ENCODE measurements at regions not wholly inside any gene's neighbourhood (a gene's known extent, or its start where the extent isn't known, plus 50 kb on each side); places are given as distances from the start of the nearest gene placed in this dataset.

DNA sequence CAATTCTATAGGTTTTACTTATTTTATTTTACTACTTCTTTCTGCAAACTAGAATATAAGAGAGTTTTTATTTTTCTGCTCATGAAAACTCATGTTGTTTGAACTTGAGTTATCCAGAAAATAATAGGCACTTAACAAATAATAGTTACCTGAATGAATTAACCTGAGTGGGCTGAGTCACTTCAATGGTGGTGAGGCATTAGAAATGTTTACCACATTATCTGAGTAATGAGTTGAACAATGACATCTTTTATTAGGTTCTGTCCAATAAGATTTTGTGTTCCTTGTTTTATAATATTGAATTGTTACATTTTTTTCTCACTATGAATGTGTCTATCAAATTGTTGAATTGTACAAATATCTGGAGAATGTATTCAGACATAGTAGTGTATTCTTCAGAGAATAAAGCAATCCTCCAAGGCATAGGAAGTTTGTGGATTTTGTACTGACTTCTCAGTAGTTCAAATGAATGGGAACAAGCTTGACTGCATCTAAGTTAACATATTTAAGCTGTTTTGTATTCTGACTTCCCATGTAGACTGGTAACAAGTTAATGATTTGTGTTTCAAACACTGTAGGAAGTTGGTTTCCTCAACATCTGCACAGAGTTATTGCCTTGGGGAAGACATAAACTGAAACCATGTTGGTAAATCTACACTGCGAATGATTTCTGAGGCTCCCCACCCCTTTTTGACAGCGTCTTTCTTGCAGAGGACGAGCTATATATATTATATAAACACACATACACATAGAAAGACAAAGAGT, 1808.9 kb upstream of the TENM3 start:
- Mint-ChIP-seq H3K4me3 (no peak overlapping the region), H3K27me3 (ENCODE audit: low read depth in 3 of 3) (peaks cover 0 to 2% (median 2%) of the 10 kb centered on the region in 3 donors), H3K9me3 (peaks cover 0 to 30% (median 7%) of the 10 kb centered on the region in 6 donors), H3K4me1 (peaks cover 0 to 7% of the 10 kb centered on the region in 2 donors), H3K27ac (no peak overlapping the region), H3K36me3 (peaks cover 0 to 3% (median 0%) of the 10 kb centered on the region in 3 donors)
- DNase-seq, result no peak

DNA sequence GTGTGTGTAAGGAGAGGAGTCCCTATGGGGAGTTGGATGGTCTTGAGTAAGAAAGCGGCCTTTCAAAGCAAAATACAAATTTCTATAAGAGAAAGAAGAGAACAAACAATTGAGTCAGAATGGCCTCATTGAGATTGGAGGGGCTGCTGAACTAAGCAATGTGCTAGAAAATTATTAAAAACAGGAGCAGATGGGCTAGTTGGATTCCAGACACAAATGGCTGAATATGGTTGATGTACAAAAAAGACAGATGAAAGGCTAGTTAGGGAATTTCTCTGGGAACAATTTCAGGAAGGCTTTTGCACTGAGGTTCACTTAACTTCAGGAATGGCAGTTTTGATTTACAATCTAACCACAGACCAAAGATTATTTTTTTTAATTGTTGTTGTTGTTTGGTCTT, 1806.8 kb upstream of the TENM3 start:
- Mint-ChIP-seq H3K9me3 (peaks cover 2 to 29% (median 7%) of the 10 kb centered on the region in 6 donors), H3K4me3 (no peak overlapping the region), H3K4me1 (peaks cover 0 to 7% of the 10 kb centered on the region in 2 donors), H3K27me3 (ENCODE audit: low read depth in 3 of 3) (peaks cover 0 to 2% (median 2%) of the 10 kb centered on the region in 3 donors), H3K27ac (no peak overlapping the region), H3K36me3 (peaks cover 0 to 8% (median 5%) of the 10 kb centered on the region in 3 donors)
- DNase-seq, result no peak

DNA sequence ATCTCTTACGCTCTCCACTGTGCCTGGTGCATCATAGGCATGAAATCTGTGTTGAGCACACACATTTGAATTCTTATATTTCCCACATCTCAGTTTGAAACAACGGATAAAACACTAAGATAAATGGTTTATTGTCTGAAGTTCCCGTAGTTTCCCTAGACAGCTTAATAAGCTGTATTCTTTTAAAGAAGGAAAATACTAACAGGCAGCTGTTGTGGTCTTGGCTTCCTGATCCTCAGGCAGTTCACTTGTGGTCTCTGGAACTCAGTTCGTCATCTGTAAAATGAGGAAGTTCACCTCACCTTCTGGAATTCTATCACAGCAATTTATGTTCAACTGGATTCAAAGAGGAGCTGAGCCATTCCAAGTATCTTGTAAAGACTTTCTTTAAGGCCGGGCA, 1805.6 kb upstream of the TENM3 start:
- Mint-ChIP-seq H3K27ac (no peak overlapping the region), H3K4me3 (peak overlapping the region in 3 of 5 donors; percentile 16 to 39 (median 25)), H3K27me3 (ENCODE audit: low read depth in 3 of 3) (peaks cover 0 to 2% (median 2%) of the 10 kb centered on the region in 3 donors), H3K36me3 (peaks cover 0 to 8% (median 5%) of the 10 kb centered on the region in 3 donors), H3K4me1 (peaks cover 0 to 7% of the 10 kb centered on the region in 2 donors), H3K9me3 (peaks cover 0 to 20% (median 6%) of the 10 kb centered on the region in 6 donors)
- DNase-seq, result no peak

DNA sequence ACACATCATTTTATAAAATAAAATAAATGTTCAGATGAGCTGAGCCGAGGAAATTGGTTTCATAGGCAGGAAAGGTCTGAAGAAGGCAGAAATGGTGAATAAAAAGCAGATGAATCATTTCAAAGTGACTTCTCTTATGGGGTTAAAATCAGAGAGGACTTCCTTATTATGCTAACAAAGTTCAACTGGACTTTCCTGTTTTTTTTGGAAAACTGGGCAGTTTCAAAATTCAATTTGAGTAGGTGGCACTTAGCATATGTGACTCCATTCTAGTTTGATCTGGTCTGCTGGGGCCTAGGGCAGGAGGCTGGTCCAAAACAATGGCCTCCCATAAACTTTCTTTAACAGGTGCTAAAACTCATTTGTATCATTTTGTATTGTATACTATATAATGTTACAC, 1794.9 kb upstream of the TENM3 start:
- Mint-ChIP-seq H3K9me3 (peaks cover 1 to 31% (median 4%) of the 10 kb centered on the region in 6 donors), H3K36me3 (no peaks in the 10 kb centered on the region), H3K27me3 (ENCODE audit: low read depth in 3 of 3) (no peaks in the 10 kb centered on the region), H3K27ac (no peak overlapping the region), H3K4me3 (no peak overlapping the region), H3K4me1 (no peaks in the 10 kb centered on the region)
- no peak for DNase-seq

DNA sequence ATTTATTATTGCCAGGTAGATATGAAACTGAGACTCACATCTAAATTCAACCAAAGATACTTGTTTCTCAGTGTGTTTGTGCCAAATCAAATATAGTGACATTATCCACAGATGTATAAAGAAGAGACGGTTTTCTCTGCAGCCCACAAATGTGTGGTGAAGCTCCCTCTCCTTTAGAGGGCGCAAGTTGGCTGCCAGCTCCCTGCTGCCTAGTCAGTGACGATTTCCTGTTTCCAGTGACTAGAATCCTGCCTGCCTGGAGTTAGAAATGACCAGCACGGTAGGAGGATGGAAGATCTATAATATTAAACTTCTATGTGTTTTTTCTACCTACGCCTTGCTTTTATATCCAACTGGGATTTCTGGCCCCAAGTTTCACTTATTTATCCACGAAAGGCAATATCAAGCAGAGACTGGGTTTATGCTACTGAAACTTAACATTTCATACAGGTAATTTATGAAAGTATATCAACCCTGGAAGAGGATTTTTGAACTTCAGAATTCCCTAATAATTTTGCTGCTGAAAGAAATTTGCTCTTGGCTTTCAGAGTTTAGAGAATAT, 1793.7 kb upstream of the TENM3 start:
- Mint-ChIP-seq H3K4me1 (no peaks in the 10 kb centered on the region), H3K27me3 (ENCODE audit: low read depth in 3 of 3) (no peaks in the 10 kb centered on the region), H3K4me3 (no peak overlapping the region), H3K36me3 (no peaks in the 10 kb centered on the region), H3K9me3 (peaks cover 1 to 29% (median 4%) of the 10 kb centered on the region in 6 donors), H3K27ac (no peak overlapping the region)
- DNase-seq, result no peak

DNA sequence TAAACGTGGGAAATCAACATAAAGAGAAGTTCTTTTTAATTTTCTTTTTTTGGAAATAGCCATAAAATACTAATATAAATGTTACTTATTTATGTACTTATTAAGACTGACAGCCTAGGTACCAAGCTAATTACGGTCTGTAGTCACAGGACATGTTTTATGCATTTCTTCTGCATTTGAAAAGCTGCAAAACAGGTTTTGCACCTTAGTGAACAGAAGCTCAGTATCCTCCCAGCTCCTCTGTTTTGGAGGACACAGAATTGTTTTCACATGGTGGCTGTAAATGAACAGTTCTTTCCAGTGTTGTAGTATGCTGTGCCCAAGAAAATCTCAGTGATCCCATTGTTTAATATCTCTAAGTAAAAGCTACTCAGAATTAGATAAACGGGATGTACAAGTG, 1788.0 kb upstream of the TENM3 start:
- Mint-ChIP-seq H3K36me3 (peaks cover 0 to 5% (median 0%) of the 10 kb centered on the region in 3 donors), H3K27ac (no peak overlapping the region), H3K4me1 (no peaks in the 10 kb centered on the region), H3K9me3 (peaks cover 0 to 26% (median 4%) of the 10 kb centered on the region in 6 donors), H3K27me3 (ENCODE audit: low read depth in 3 of 3) (no peaks in the 10 kb centered on the region), H3K4me3 (no peak overlapping the region)
- no peak for DNase-seq

DNA sequence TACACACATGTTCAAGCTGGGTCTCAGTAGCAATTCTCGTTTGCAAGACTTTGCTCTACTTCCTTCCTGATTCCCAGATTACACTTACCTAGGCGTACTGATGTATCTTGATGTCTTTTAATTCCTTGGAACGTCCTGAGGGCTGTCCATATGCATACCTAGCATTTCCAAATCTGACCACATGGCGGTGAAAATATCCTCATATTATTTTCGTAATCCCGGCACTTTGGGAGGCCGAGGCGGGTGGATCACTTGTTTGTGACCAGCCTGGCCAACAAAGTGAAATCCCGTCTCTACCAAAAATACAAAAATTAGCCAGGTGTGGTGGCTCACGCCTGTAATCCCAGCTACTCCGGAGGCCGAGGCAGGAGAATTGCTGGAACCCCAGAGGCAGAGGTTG, 1786.3 kb upstream of the TENM3 start:
- no peak for DNase-seq
- Mint-ChIP-seq H3K9me3 (peaks cover 0 to 25% (median 5%) of the 10 kb centered on the region in 6 donors), H3K36me3 (peaks cover 0 to 5% (median 0%) of the 10 kb centered on the region in 3 donors), H3K27me3 (ENCODE audit: low read depth in 3 of 3) (no peaks in the 10 kb centered on the region), H3K27ac (no peak overlapping the region), H3K4me3 (no peak overlapping the region), H3K4me1 (no peaks in the 10 kb centered on the region)

DNA sequence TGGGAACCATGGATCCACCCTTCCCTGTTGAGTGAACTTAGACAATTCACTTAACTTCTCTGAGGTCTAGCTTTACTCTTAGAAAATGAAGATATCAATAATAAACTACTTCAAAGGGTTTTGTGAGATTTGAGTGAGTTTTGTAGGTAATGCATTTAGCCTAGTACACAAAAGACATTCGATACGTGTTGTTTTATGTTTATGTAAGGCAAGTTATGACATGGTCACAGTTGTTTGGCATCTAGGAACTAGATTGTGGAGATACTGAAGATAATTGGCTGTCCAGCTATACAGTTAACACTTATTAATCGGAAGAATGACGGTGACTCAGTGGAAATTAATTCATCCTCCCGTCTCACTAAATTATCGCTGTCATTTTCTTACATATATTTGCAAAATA, 1781.1 kb upstream of the TENM3 start:
- Mint-ChIP-seq H3K9me3 (peaks cover 2 to 32% (median 7%) of the 10 kb centered on the region in 6 donors), H3K36me3 (peaks cover 0 to 5% (median 0%) of the 10 kb centered on the region in 3 donors), H3K27me3 (ENCODE audit: low read depth in 3 of 3) (peaks cover 0 to 3% (median 0%) of the 10 kb centered on the region in 3 donors), H3K4me3 (no peak overlapping the region), H3K4me1 (no peaks in the 10 kb centered on the region), H3K27ac (no peak overlapping the region)
- no peak for DNase-seq

DNA sequence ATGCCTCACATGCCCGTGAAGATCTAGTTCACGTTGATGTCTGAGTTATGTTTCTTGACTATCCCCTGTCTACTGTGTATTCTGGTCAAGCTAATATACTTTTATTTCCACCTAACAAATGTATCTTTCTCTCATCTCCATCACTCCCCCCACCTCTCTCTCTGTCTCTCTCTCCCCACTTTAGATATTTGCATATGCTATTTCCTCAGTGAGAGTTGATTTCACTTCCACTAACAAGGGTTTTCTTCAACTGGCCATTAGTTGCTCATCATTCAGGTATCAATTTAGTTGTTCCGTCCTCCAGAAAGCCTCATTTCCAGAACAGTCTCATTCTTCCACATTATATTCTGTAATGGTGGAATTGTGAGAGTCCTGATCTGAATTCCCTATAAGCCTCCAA, 1777.8 kb upstream of the TENM3 start:
- Mint-ChIP-seq H3K4me1 (no peaks in the 10 kb centered on the region), H3K27me3 (ENCODE audit: low read depth in 3 of 3) (peaks cover under 1 to 3% (median 2%) of the 10 kb centered on the region in 3 donors), H3K27ac (no peak overlapping the region), H3K36me3 (no peaks in the 10 kb centered on the region), H3K4me3 (no peak overlapping the region), H3K9me3 (peaks cover 4 to 26% (median 10%) of the 10 kb centered on the region in 6 donors)
- DNase-seq, result no peak

DNA sequence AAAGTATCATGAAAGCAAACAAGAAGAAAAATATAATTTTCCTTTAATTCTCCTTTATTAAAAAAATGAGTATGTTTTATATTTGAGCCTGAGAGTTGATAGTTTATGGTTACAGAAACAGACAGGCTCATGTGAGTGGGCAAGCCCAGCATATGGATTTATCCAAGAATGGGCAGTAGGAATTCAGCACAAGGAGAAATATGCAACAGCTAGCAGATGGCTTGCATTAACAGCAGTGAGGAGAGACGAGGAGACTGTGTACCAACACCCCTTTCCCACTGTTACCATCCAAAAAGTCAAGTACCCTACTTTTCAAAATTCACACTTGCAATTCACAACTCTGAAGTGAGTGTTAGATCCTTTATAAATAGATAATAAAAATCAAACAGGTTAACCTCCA, 1760.2 kb upstream of the TENM3 start:
- peaks cover 0 to 3% (median 0%) of the 10 kb centered on the region in 3 donors for H3K27me3 Mint-ChIP-seq (ENCODE audit: low read depth in 3 of 3)
- H3K4me1 Mint-ChIP-seq, result no peaks in the 10 kb centered on the region
- DNase-seq, result no peak
- no peaks in the 10 kb centered on the region for H3K36me3 Mint-ChIP-seq
- H3K4me3 Mint-ChIP-seq, result no peak overlapping the region
- H3K27ac Mint-ChIP-seq, result no peak overlapping the region
- H3K9me3 Mint-ChIP-seq, result peaks cover 0 to 41% (median 8%) of the 10 kb centered on the region in 6 donors

DNA sequence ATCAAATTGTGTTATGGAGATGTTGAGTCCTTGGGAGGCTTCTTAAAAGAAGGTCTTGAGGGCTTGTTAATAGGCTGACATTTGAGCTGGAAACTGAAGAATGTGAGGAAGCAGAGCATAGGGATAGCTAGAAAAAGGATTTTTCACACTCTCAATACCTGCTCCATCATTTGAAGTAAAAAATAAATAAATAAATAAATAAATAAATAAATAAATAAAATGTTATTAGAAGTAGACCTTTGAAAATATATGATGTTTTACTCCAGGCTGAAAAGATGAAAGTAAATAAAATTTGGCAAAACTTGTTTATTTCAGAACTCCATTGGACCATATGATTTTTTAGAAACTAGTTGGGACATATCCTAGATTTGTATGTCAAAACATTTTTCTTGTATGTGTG, 1757.8 kb upstream of the TENM3 start:
- Mint-ChIP-seq H3K4me1 (no peaks in the 10 kb centered on the region), H3K36me3 (no peaks in the 10 kb centered on the region), H3K9me3 (peaks cover 0 to 43% (median 10%) of the 10 kb centered on the region in 6 donors), H3K27me3 (ENCODE audit: low read depth in 3 of 3) (peaks cover 0 to 3% (median 0%) of the 10 kb centered on the region in 3 donors), H3K4me3 (no peak overlapping the region), H3K27ac (no peak overlapping the region)
- no peak for DNase-seq

DNA sequence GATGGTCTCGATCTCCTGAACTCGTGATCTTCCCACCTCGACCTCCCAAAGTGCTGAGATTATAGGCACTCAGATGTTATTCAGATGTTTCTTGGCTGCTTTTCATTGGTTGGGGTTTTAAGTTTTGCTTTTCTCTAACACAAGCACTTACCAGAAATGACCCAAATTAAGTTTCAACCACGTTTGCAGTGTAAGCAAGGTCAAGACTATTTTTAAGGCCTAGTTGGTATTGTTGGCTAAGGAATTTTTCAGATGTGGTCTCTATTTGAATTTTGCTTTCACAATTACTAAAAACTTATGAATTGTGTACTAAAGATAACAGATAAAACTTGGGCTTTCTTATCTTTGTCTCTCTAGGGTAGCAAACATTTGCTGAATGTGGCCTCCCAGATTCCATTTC, 1756.9 kb upstream of the TENM3 start:
- Mint-ChIP-seq H3K9me3 (peaks cover 0 to 37% (median 10%) of the 10 kb centered on the region in 6 donors), H3K4me3 (no peak overlapping the region), H3K27me3 (ENCODE audit: low read depth in 3 of 3) (peaks cover 0 to 3% (median 0%) of the 10 kb centered on the region in 3 donors), H3K36me3 (no peaks in the 10 kb centered on the region), H3K27ac (no peak overlapping the region), H3K4me1 (no peaks in the 10 kb centered on the region)
- DNase-seq, result no peak

DNA sequence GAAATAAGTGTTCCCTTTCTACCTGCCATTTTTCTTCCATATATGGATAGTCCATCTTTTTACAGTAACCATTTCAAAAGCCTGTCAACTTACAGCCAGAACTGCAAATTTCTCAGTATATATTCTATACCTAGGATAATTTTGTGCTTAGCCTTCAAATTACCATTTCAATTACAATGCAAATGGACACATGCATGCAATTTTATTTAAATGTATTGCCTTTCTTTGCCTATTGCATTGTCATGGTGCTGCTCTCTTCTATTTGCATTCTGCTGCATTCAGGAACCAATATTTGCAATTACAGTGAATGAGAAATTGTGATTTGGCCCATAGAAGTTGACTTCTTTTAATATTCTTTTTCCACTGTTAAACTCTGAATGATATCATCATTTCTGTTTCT, 1753.4 kb upstream of the TENM3 start:
- H3K9me3 Mint-ChIP-seq, result peaks cover 0 to 43% (median 15%) of the 10 kb centered on the region in 6 donors
- no peaks in the 10 kb centered on the region for H3K36me3 Mint-ChIP-seq
- H3K27me3 Mint-ChIP-seq (ENCODE audit: low read depth in 3 of 3), result peaks cover 0 to 3% (median 0%) of the 10 kb centered on the region in 3 donors
- no peak for DNase-seq
- H3K4me3 Mint-ChIP-seq, result no peak overlapping the region
- no peak overlapping the region for H3K27ac Mint-ChIP-seq
- no peaks in the 10 kb centered on the region for H3K4me1 Mint-ChIP-seq

DNA sequence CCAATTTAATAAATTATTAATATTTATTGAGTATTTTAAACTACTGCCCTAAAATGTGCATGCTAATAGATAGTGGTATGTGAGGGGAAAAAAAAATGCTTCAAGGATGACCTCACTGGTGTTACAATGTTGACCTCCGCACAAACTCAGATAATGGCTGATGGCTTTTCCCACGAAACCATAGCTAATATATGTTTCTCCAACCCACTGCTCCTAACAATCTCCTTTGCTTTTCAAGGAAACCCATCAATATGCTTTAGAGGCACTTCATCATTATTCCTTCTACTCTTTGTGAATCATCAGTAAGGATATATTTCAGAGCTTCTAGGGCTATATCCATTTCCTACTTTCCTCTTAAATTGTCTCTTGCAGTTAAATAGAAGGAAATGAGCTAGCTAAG, 1752.0 kb upstream of the TENM3 start:
- peaks cover 0 to 42% (median 13%) of the 10 kb centered on the region in 6 donors for H3K9me3 Mint-ChIP-seq
- peaks cover 0 to 2% (median 0%) of the 10 kb centered on the region in 3 donors for H3K27me3 Mint-ChIP-seq (ENCODE audit: low read depth in 3 of 3)
- no peak for DNase-seq
- H3K36me3 Mint-ChIP-seq, result no peaks in the 10 kb centered on the region
- H3K4me3 Mint-ChIP-seq, result no peak overlapping the region
- H3K4me1 Mint-ChIP-seq, result no peaks in the 10 kb centered on the region
- no peak overlapping the region for H3K27ac Mint-ChIP-seq

Measured in immature natural killer cell (primary cell).